CD4-positive, CD25-positive, alpha-beta regulatory T cell (primary cell): ENCODE measurements at regions not wholly inside any gene's neighbourhood (a gene's known extent, or its start where the extent isn't known, plus 50 kb on each side); places are given as distances from the start of the nearest gene placed in this dataset.

ENCODE experiments used
- ATAC-seq, 2 donors: fragments of 150-1000 bp; cut with Tn5 transposase; one replicate each; pipeline ENCODE4 v1.10.0; 2021; ENCODE audit warnings: low read depth in 2 of 2, moderate number of reproducible peaks in 2 of 2, moderate library complexity in 1 of 2
- DNase-seq, 3 donors: peaks; one replicate each; pipeline versions ENCODE4 v3.0.0 to v3.0.0-alpha.2; 2012 to 2022; ENCODE audit warnings: mixed read lengths in 1 of 3
- H3K27ac ChIP-seq: one replicate; pipeline ENCODE4 v1.7.0; 2013; ENCODE audit warnings: mild to moderate bottlenecking, low read length; ENCODE audit not compliant: insufficient read depth, poor library complexity, severe bottlenecking
- H3K27me3 ChIP-seq: one replicate; pipeline ENCODE4 v1.7.0; 2013; ENCODE audit warnings: low read length; ENCODE audit not compliant: control insufficient read depth, insufficient read depth
- H3K36me3 ChIP-seq: one replicate; pipeline ENCODE4 v1.7.0; 2013; ENCODE audit warnings: mild to moderate bottlenecking, low read length, moderate library complexity; ENCODE audit not compliant: control insufficient read depth, insufficient read depth
- H3K4me1 ChIP-seq: 2 replicates; pipeline ENCODE4 v1.7.0; 2013; ENCODE audit warnings: mild to moderate bottlenecking, low read length; ENCODE audit not compliant: insufficient read depth, control insufficient read depth, poor library complexity, severe bottlenecking
- H3K4me3 ChIP-seq: one replicate; pipeline ENCODE4 v1.7.0; 2013; ENCODE audit warnings: low read depth, mild to moderate bottlenecking, low read length, moderate library complexity
- H3K9me3 ChIP-seq, 2 experiments: 1 replicate in 1 of 2; 2 replicates in 1 of 2; pipeline ENCODE4 v1.7.0; 2013; ENCODE audit warnings: low read length in 2 of 2, mild to moderate bottlenecking in 1 of 2, moderate library complexity in 1 of 2; ENCODE audit not compliant: control insufficient read depth in 2 of 2
- H3K27ac Mint-ChIP-seq, 3 donors: one replicate each; pipeline ENCODE4 v1.8.0; 2020 to 2022; ENCODE audit warnings: mild to moderate bottlenecking in 3 of 3, mixed read lengths in 3 of 3, moderate library complexity in 2 of 3
- H3K27me3 Mint-ChIP-seq: one replicate; pipeline ENCODE4 v1.8.0; 2022; ENCODE audit warnings: mild to moderate bottlenecking, mixed read lengths
- H3K36me3 Mint-ChIP-seq: one replicate; pipeline ENCODE4 v1.8.0; 2020; ENCODE audit warnings: mixed read lengths
- H3K4me1 Mint-ChIP-seq, 4 donors: one replicate each; pipeline ENCODE4 v1.8.0; 2020 to 2022; ENCODE audit warnings: mixed read lengths in 4 of 4, mild to moderate bottlenecking in 1 of 4
- H3K4me3 Mint-ChIP-seq, 4 donors: one replicate each; pipeline ENCODE4 v1.8.0; 2020 to 2022; ENCODE audit warnings: mild to moderate bottlenecking in 4 of 4, mixed read lengths in 4 of 4, moderate library complexity in 3 of 4
- H3K9me3 Mint-ChIP-seq, 7 donors: one replicate each; pipeline ENCODE4 v1.8.0; 2020 to 2022; ENCODE audit warnings: mixed read lengths in 7 of 7, mild to moderate bottlenecking in 3 of 7, moderate library complexity in 2 of 7

GRCh38 chr11:24373516-24373915, 123.3 kb upstream of the LUZP2 start:
- Histone ChIP-seq H3K27ac (no peak overlapping the region), H3K4me1 (no peaks in the 10 kb centered on the region), H3K36me3 (no peaks in the 10 kb centered on the region), H3K9me3 (no peaks in the 10 kb centered on the region), H3K4me3 (no peak overlapping the region), H3K27me3 (no peaks in the 10 kb centered on the region)
- H3K36me3 Mint-ChIP-seq: no peaks in the 10 kb centered on the region
- peaks cover 6 to 34% (median 12%) of the 10 kb centered on the region in 7 donors for H3K9me3 Mint-ChIP-seq
- no peaks in the 10 kb centered on the region for H3K27me3 Mint-ChIP-seq
- ATAC-seq: no peak
- H3K27ac Mint-ChIP-seq: no peak overlapping the region
- no peaks in the 10 kb centered on the region for H3K4me1 Mint-ChIP-seq
- DNase-seq: no peak
- H3K4me3 Mint-ChIP-seq: no peak overlapping the region

GRCh38 chr11:24375351-24375750, 121.5 kb upstream of the LUZP2 start:
- Histone ChIP-seq H3K9me3 (no peaks in the 10 kb centered on the region), H3K36me3 (no peaks in the 10 kb centered on the region), H3K27me3 (no peaks in the 10 kb centered on the region), H3K4me3 (no peak overlapping the region), H3K27ac (no peak overlapping the region), H3K4me1 (no peaks in the 10 kb centered on the region)
- Mint-ChIP-seq H3K4me1 (no peaks in the 10 kb centered on the region), H3K36me3 (no peaks in the 10 kb centered on the region), H3K4me3 (no peak overlapping the region), H3K9me3 (peaks cover 6 to 44% (median 12%) of the 10 kb centered on the region in 7 donors), H3K27ac (no peak overlapping the region), H3K27me3 (no peaks in the 10 kb centered on the region)
- DNase-seq (no peak), ATAC-seq (no peak)

GRCh38 chr11:24375931-24376330, 120.9 kb upstream of the LUZP2 start:
- H3K27me3 Mint-ChIP-seq: no peaks in the 10 kb centered on the region
- H3K4me1 Mint-ChIP-seq: no peaks in the 10 kb centered on the region
- Histone ChIP-seq H3K27me3 (no peaks in the 10 kb centered on the region), H3K36me3 (no peaks in the 10 kb centered on the region), H3K4me1 (no peaks in the 10 kb centered on the region), H3K27ac (no peak overlapping the region), H3K9me3 (no peaks in the 10 kb centered on the region), H3K4me3 (no peak overlapping the region)
- ATAC-seq: no peak
- H3K27ac Mint-ChIP-seq: no peak overlapping the region
- no peaks in the 10 kb centered on the region for H3K36me3 Mint-ChIP-seq
- peaks cover 6 to 41% (median 12%) of the 10 kb centered on the region in 7 donors for H3K9me3 Mint-ChIP-seq
- DNase-seq: no peak
- no peak overlapping the region for H3K4me3 Mint-ChIP-seq

GRCh38 chr11:24383137-24383536, 113.7 kb upstream of the LUZP2 start:
- H3K4me3 ChIP-seq: no peak overlapping the region
- DNase-seq (no peak), ATAC-seq (no peak)
- Mint-ChIP-seq H3K36me3 (no peaks in the 10 kb centered on the region), H3K9me3 (peaks cover 3 to 29% (median 7%) of the 10 kb centered on the region in 7 donors), H3K27me3 (no peaks in the 10 kb centered on the region), H3K27ac (peak overlapping the region in 1 of 3 donors; percentile 9), H3K4me1 (no peaks in the 10 kb centered on the region), H3K4me3 (no peak overlapping the region)
- no peaks in the 10 kb centered on the region for H3K9me3 ChIP-seq
- H3K4me1 ChIP-seq: no peaks in the 10 kb centered on the region
- no peak overlapping the region for H3K27ac ChIP-seq
- H3K27me3 ChIP-seq: no peaks in the 10 kb centered on the region
- no peaks in the 10 kb centered on the region for H3K36me3 ChIP-seq

GRCh38 chr11:24384240-24384639, 112.6 kb upstream of the LUZP2 start:
- H3K9me3 Mint-ChIP-seq: peaks cover 3 to 24% (median 7%) of the 10 kb centered on the region in 7 donors
- Histone ChIP-seq H3K36me3 (no peaks in the 10 kb centered on the region), H3K4me3 (no peak overlapping the region), H3K9me3 (no peaks in the 10 kb centered on the region), H3K27ac (no peak overlapping the region), H3K27me3 (no peaks in the 10 kb centered on the region), H3K4me1 (no peaks in the 10 kb centered on the region)
- H3K4me3 Mint-ChIP-seq: no peak overlapping the region
- H3K27ac Mint-ChIP-seq: no peak overlapping the region
- ATAC-seq: no peak
- H3K4me1 Mint-ChIP-seq: no peaks in the 10 kb centered on the region
- no peak for DNase-seq
- H3K27me3 Mint-ChIP-seq: no peaks in the 10 kb centered on the region
- H3K36me3 Mint-ChIP-seq: no peaks in the 10 kb centered on the region

GRCh38 chr11:24386546-24387397, 110.1 kb upstream of the LUZP2 start:
- no peaks in the 10 kb centered on the region for H3K36me3 ChIP-seq
- no peak overlapping the region for H3K27ac ChIP-seq
- Mint-ChIP-seq H3K4me3 (no peak overlapping the region), H3K4me1 (no peaks in the 10 kb centered on the region), H3K27me3 (no peaks in the 10 kb centered on the region), H3K27ac (no peak overlapping the region), H3K36me3 (no peaks in the 10 kb centered on the region), H3K9me3 (peaks cover 0 to 20% (median 5%) of the 10 kb centered on the region in 7 donors)
- H3K4me1 ChIP-seq: no peaks in the 10 kb centered on the region
- no peak for ATAC-seq
- H3K27me3 ChIP-seq: no peaks in the 10 kb centered on the region
- DNase-seq: no peak
- no peaks in the 10 kb centered on the region for H3K9me3 ChIP-seq
- H3K4me3 ChIP-seq: no peak overlapping the region

- Mint-ChIP-seq H3K27ac (no peak overlapping the region), H3K36me3 (no peaks in the 10 kb centered on the region)
- H3K27ac ChIP-seq: no peak overlapping the region
Measured at GRCh38 chr11:24389575-24389974, 107.3 kb upstream of the LUZP2 start.

GRCh38 chr11:24390016-24390415, 106.8 kb upstream of the LUZP2 start:
- Histone ChIP-seq H3K27ac (no peak overlapping the region), H3K4me3 (no peak overlapping the region), H3K4me1 (no peaks in the 10 kb centered on the region), H3K9me3 (no peaks in the 10 kb centered on the region), H3K27me3 (no peaks in the 10 kb centered on the region), H3K36me3 (no peaks in the 10 kb centered on the region)
- H3K36me3 Mint-ChIP-seq: no peaks in the 10 kb centered on the region
- H3K4me3 Mint-ChIP-seq: no peak overlapping the region
- no peak for DNase-seq
- no peak for ATAC-seq
- no peaks in the 10 kb centered on the region for H3K4me1 Mint-ChIP-seq
- H3K27ac Mint-ChIP-seq: no peak overlapping the region
- H3K9me3 Mint-ChIP-seq: peaks cover 0 to 18% (median 3%) of the 10 kb centered on the region in 7 donors
- H3K27me3 Mint-ChIP-seq: no peaks in the 10 kb centered on the region

More at GRCh38 chr11:24389575-24389974, 107.3 kb upstream of the LUZP2 start:
- Mint-ChIP-seq H3K9me3 (peaks cover 0 to 18% (median 3%) of the 10 kb centered on the region in 7 donors), H3K27me3 (no peaks in the 10 kb centered on the region), H3K4me3 (no peak overlapping the region), H3K4me1 (no peaks in the 10 kb centered on the region)
- H3K4me1 ChIP-seq: no peaks in the 10 kb centered on the region
- no peaks in the 10 kb centered on the region for H3K27me3 ChIP-seq
- H3K4me3 ChIP-seq: no peak overlapping the region
- H3K36me3 ChIP-seq: no peaks in the 10 kb centered on the region
- ATAC-seq (no peak), DNase-seq (no peak)
- H3K9me3 ChIP-seq: no peaks in the 10 kb centered on the region
